IMR-90 (cell line): ENCODE measurements at regions not wholly inside any gene's neighbourhood (a gene's known extent, or its start where the extent isn't known, plus 50 kb on each side); places are given as distances from the start of the nearest gene placed in this dataset.

Experiments
- BHLHE40 ChIP-seq: fragments of 150-350 bp; IDR thresholded peaks from 2 replicates; pipeline ENCODE4 v1.6.1; 2016; ENCODE audit warnings: mild to moderate bottlenecking, low read depth, low read length
- CEBPB ChIP-seq: IDR thresholded peaks from 2 replicates; pipeline ENCODE4 v1.6.1; 2012; ENCODE audit warnings: low read depth, low read length, improper control_type of control experiment
- CHD1 ChIP-seq: IDR thresholded peaks from 2 replicates; pipeline ENCODE4 v1.6.1; 2012; ENCODE audit warnings: low read depth, low read length, improper control_type of control experiment
- ELK1 ChIP-seq: fragments of 150-350 bp; IDR thresholded peaks from 2 replicates; pipeline ENCODE4 v1.6.1; 2016; ENCODE audit warnings: low read depth, mild to moderate bottlenecking, low read length, moderate library complexity, borderline replicate concordance
- FOS ChIP-seq: fragments of 150-350 bp; IDR thresholded peaks from 2 replicates; pipeline ENCODE4 v1.6.1; 2016; ENCODE audit warnings: low read depth, low read length
- MAZ ChIP-seq: IDR thresholded peaks from 2 replicates; pipeline ENCODE4 v1.6.1; 2012; ENCODE audit warnings: low read depth, mild to moderate bottlenecking, low read length, improper control_type of control experiment, moderate library complexity, borderline replicate concordance
- POLR2A ChIP-seq: IDR thresholded peaks from 2 replicates; pipeline ENCODE4 v1.6.1; 2012; ENCODE audit warnings: mild to moderate bottlenecking, low read depth, low read length
- RAD21 ChIP-seq: IDR thresholded peaks from 2 replicates; pipeline ENCODE4 v1.6.1; 2012; ENCODE audit warnings: low read length, improper control_type of control experiment
- RCOR1 ChIP-seq: IDR thresholded peaks from 2 replicates; pipeline ENCODE4 v1.6.1; 2012; ENCODE audit warnings: mild to moderate bottlenecking, low read length, improper control_type of control experiment; ENCODE audit not compliant: insufficient replicate concordance
- RFX5 ChIP-seq: IDR thresholded peaks from 2 replicates; pipeline ENCODE4 v1.8.0; 2012; ENCODE audit warnings: low read depth, mild to moderate bottlenecking, low read length, moderate library complexity
- TF ChIP-seq, protein P1 (sequence below): conservative IDR thresholded peaks from 2 replicates; pipeline ENCODE4 v1.5.1; 2012; ENCODE audit warnings: mild to moderate bottlenecking, low read depth, low read length, improper control_type of control experiment

GRCh38 chr5:39577529-39577928, 152.7 kb upstream of the DAB2 start:
- TF ChIP-seq, protein P1, sequence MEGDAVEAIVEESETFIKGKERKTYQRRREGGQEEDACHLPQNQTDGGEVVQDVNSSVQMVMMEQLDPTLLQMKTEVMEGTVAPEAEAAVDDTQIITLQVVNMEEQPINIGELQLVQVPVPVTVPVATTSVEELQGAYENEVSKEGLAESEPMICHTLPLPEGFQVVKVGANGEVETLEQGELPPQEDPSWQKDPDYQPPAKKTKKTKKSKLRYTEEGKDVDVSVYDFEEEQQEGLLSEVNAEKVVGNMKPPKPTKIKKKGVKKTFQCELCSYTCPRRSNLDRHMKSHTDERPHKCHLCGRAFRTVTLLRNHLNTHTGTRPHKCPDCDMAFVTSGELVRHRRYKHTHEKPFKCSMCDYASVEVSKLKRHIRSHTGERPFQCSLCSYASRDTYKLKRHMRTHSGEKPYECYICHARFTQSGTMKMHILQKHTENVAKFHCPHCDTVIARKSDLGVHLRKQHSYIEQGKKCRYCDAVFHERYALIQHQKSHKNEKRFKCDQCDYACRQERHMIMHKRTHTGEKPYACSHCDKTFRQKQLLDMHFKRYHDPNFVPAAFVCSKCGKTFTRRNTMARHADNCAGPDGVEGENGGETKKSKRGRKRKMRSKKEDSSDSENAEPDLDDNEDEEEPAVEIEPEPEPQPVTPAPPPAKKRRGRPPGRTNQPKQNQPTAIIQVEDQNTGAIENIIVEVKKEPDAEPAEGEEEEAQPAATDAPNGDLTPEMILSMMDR: no peak
- TF ChIP-seq CHD1 (no peak), FOS (no peak), MAZ (no peak), POLR2A (no peak), RAD21 (no peak), BHLHE40 (no peak), RFX5 (no peak), ELK1 (no peak), RCOR1 (no peak), CEBPB (no peak)
